ENCODE measurements at regions not wholly inside any gene's neighbourhood (a gene's known extent, or its start where the extent isn't known, plus 50 kb on each side); places are given as distances from the start of the nearest gene placed in this dataset.
"Not testable (repeated sequence)": the region's sequence is repeated elsewhere in the genome, so short reads cannot be mapped to it uniquely, and the experiment has no call there.

DNA sequence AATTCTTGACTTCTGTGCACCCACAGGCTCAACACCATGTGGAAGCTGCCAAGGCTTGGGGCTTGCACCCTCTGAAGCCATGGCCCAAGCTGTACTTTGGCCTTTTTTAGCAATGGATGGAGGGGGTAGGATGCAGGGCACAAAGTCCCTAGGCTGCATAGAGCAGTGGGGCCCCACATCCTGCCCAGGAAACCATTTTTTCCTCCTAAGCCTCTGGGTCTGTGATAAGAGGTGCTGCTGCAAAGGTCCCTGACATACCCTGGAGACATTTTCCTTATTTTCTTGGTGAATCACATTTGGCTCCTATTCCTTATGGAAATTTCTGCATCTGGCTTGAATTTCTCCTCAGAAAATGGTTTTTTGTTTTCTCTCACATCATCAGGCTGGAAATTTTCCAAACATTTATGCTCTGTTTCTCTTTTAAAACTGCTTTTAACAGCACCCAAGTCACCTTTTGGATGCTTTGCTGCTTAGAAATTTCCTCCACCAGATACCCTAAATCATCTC lies 482.7 kb upstream of the TLE4 start:
- Histone ChIP-seq H3K4me1 (ENCODE audit: low read depth) (no peaks in the 10 kb centered on the region), H3K9me3 (ENCODE audit: low read depth) (no peaks in the 10 kb centered on the region), H3K27me3 (no peaks in the 10 kb centered on the region), H3K36me3 (no peaks in the 10 kb centered on the region), H3K4me3 (no peak overlapping the region), H3K27ac (no peak overlapping the region)
- TF ChIP-seq CTCF (IDR thresholded peaks at IDR 0.05; ENCODE audit: low read depth, low read length) = no peak
- DNase-seq (ENCODE audit: low read depth in 1 of 2, low spot score in 1 of 2) = no peak

GRCh38 chr9:79089851-79090250 lies 481.9 kb upstream of the TLE4 start:
- DNase-seq (ENCODE audit: low read depth in 1 of 2, low spot score in 1 of 2); H3K4me3 ChIP-seq; H3K9me3 ChIP-seq (ENCODE audit: low read depth); H3K27me3 ChIP-seq; H3K4me1 ChIP-seq (ENCODE audit: low read depth); H3K36me3 ChIP-seq; H3K27ac ChIP-seq: not testable (repeated sequence)

- not testable (repeated sequence) for DNase-seq (ENCODE audit: low read depth in 1 of 2, low spot score in 1 of 2); H3K36me3 ChIP-seq; H3K4me1 ChIP-seq (ENCODE audit: low read depth)
Observed at GRCh38 chr9:79103257-79103656, 468.5 kb upstream of the TLE4 start.

DNA sequence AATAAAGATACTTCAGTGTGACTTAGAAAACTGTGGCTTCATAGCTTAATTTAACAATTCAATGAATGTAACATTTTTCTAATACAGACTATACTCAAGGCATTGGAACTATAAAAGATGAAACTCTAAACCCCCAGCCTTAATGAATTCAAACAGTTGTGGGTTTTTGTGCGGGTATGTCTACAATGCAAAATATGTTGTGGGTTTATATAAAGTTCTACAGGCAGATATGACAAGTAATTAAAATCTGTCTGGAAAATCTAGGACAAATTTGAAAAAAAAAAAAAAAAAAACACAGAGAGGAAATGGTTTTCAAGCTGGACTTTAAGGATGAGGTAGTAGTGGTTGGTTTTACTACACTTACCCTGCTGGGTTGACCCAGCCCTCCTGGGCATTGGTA lies 467.5 kb upstream of the TLE4 start:
- TF ChIP-seq CTCF (IDR thresholded peaks at IDR 0.05; ENCODE audit: low read depth, low read length) = no peak
- Histone ChIP-seq H3K27me3 (no peaks in the 10 kb centered on the region), H3K4me1 (ENCODE audit: low read depth) (no peaks in the 10 kb centered on the region), H3K27ac (no peak overlapping the region), H3K4me3 (no peak overlapping the region), H3K9me3 (ENCODE audit: low read depth) (no peaks in the 10 kb centered on the region), H3K36me3 (no peaks in the 10 kb centered on the region)
- DNase-seq (ENCODE audit: low read depth in 1 of 2, low spot score in 1 of 2) = no peak

More at GRCh38 chr9:79103257-79103656, 468.5 kb upstream of the TLE4 start:
- not testable (repeated sequence) for H3K9me3 ChIP-seq (ENCODE audit: low read depth); H3K4me3 ChIP-seq; H3K27ac ChIP-seq; H3K27me3 ChIP-seq

DNA sequence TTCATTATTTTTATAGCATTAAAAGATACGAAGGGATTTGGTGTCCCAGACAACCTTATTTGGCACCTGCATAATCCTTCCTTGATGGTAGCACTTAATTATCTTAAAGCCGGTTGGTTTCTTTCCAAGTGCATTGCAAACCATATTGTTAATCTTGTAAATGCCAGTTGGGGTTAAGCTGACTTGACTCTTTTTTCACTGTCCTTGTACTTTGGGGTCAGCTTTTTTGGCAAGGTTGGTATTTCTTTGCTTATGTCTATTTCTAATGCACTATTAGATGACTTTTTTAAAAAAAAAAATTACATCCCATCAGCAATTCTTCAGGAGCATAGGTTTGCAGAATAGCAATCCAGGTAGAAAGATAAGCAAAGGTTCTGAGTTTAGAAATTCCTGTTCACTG lies 466.8 kb upstream of the TLE4 start:
- DNase-seq (ENCODE audit: low read depth in 1 of 2, low spot score in 1 of 2) = no peak
- Histone ChIP-seq H3K27me3 (no peaks in the 10 kb centered on the region), H3K9me3 (ENCODE audit: low read depth) (no peaks in the 10 kb centered on the region), H3K27ac (no peak overlapping the region), H3K4me1 (ENCODE audit: low read depth) (no peaks in the 10 kb centered on the region), H3K4me3 (no peak overlapping the region), H3K36me3 (no peaks in the 10 kb centered on the region)
- TF ChIP-seq CTCF (IDR thresholded peaks at IDR 0.05; ENCODE audit: low read depth, low read length) = no peak

DNA sequence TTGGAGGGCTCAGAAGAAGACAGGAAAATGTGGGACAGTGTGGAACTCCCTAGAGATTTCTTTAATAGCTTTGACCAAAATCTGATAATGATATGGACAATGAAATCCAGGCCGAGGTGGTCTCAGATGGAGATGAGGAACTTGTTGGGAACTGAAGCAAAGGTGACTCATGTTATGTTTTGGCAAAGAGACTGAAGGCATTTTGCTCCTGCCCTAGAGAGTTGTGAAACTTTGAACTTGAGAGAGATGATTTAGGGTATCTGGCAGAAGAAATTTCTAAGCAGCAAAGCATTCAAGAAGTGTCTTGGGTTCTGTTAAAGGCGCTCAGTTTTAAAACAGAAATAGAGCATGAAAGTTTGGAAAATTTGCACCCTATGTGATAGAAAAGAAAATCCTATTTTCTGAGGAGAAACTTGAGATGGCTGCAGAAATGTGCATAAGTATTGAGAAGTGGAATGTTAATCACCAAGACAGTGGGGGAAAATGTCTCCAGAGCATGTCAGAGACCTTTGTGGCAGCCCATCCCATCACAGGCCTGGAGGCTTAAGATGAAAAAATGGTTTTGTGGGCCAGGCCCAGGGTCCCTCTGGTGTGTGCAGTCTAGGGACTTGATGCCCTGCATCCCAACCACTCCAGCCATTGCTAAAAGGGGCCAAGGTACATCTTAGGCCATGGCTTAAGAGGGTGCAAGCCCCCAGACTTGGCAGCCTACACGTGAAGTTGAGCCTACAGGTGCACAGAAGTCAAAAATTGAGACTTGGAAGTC lies 463.7 kb upstream of the TLE4 start:
- H3K9me3 ChIP-seq (ENCODE audit: low read depth) = no peaks in the 10 kb centered on the region
- no peaks in the 10 kb centered on the region for H3K4me1 ChIP-seq (ENCODE audit: low read depth)
- no peak for DNase-seq (ENCODE audit: low read depth in 1 of 2, low spot score in 1 of 2)
- H3K27ac ChIP-seq = no peak overlapping the region
- no peak for TF ChIP-seq CTCF (IDR thresholded peaks at IDR 0.05; ENCODE audit: low read depth, low read length)
- H3K27me3 ChIP-seq = no peaks in the 10 kb centered on the region
- no peaks in the 10 kb centered on the region for H3K36me3 ChIP-seq
- no peak overlapping the region for H3K4me3 ChIP-seq
